GM18507 (cell line): ENCODE measurements at regions not wholly inside any gene's neighbourhood (a gene's known extent, or its start where the extent isn't known, plus 50 kb on each side); places are given as distances from the start of the nearest gene placed in this dataset.
"Not testable (repeated sequence)": the region's sequence is repeated elsewhere in the genome, so short reads cannot be mapped to it uniquely, and the experiment has no call there.

Experiments used
- DNase-seq: peaks from one replicate; pipeline ENCODE4 v3.0.0; 2011; ENCODE audit warnings: low read depth; ENCODE audit not compliant: insufficient read length; ENCODE audit errors: extremely low spot score
- FAIRE-seq: peaks from 2 replicates; lab custom pipeline; 2011; peaks lifted over from hg19 to GRCh38; lab: Jason Lieb, UNC

GRCh38 chr13:107803822-107804495, 411.4 kb downstream of the LIG4 start:
- DNase-seq (no peak), FAIRE-seq (no peak)

DNA sequence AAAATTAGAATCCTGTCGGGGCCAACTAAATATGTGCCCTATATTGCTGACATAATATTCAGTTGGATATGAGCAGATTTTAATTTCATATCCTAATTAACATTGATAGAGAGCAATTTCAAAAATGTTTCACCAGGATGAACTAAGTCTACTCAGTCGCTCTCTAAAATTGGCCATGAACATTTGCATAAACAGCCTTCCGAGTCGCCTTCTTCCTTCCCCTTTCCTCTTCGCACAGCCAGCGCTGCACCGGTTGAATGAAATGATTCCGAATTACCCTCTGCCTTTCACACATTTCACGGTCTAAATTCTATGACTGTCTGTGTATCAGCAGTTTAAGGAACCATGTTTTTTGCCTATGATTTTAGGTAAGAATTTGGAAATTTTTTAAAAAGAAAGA, 413.7 kb downstream of the LIG4 start:
- FAIRE-seq (no peak), DNase-seq (no peak)

GRCh38 chr13:107799001-107799400, 416.3 kb downstream of the LIG4 start:
- DNase-seq (no peak), FAIRE-seq (no peak)

DNA sequence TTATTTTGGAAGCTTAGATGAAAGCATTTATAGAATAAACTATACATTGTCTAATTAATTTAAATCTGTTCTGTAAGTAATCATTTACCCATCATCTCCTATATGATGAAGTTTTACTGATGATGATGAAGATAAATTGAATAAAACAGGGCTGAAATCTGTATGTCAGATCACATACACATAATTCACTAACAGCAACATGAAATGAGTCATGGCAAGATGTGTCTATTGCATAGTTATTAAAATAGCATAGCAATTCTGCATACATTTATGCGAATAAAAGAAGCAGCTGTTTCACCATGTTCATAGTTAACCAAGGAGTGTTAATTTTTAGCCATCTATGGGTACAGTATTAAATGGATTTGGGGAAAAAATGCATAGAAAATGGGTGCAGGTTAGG, 424.9 kb downstream of the LIG4 start:
- DNase-seq: no peak
- no peak for FAIRE-seq

GRCh38 chr13:107788464-107789165, 426.7 kb downstream of the LIG4 start:
- FAIRE-seq: no peak

GRCh38 chr13:107782646-107783045, 432.7 kb downstream of the LIG4 start:
- not testable (repeated sequence) for FAIRE-seq, DNase-seq

More at GRCh38 chr13:107788464-107789165, 426.7 kb downstream of the LIG4 start:
- DNase-seq: no peak

GRCh38 chr13:107778094-107778493, 437.2 kb downstream of the LIG4 start:
- DNase-seq (no peak), FAIRE-seq (no peak)

DNA sequence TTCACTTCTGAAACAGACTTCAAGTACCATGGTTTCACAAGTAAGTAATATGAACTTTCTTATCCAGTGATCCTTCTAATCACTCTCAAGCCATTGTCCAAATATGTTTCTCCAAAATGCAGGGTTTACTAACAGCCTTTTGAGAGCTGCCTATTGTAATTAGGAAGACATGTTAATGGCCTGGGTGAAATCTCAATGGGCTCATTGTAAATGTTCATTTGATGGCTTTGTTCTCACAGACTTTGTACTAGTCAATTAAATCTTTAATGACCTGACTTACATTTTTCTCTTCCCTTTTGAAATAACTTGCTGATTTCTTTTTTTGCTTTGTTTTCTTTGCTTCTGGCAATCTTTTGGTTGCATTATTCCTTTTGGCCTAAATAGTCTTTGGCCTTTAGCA, 444.8 kb downstream of the LIG4 start:
- FAIRE-seq (no peak), DNase-seq (no peak)

- no peak for DNase-seq
- no peak for FAIRE-seq
Observed at GRCh38 chr13:107767119-107767518, 448.2 kb downstream of the LIG4 start.

- no peak for DNase-seq
- FAIRE-seq: no peak
Observed at GRCh38 chr13:107765724-107766401, 449.5 kb downstream of the LIG4 start.

GRCh38 chr13:107764046-107764445, 451.3 kb downstream of the LIG4 start:
- no peak for DNase-seq
- FAIRE-seq: no peak

GRCh38 chr13:107753748-107754147, 461.6 kb downstream of the LIG4 start:
- DNase-seq (no peak), FAIRE-seq (no peak)

- DNase-seq: no peak
- no peak for FAIRE-seq
Observed at GRCh38 chr13:107753291-107753690, 462.0 kb downstream of the LIG4 start.

DNA sequence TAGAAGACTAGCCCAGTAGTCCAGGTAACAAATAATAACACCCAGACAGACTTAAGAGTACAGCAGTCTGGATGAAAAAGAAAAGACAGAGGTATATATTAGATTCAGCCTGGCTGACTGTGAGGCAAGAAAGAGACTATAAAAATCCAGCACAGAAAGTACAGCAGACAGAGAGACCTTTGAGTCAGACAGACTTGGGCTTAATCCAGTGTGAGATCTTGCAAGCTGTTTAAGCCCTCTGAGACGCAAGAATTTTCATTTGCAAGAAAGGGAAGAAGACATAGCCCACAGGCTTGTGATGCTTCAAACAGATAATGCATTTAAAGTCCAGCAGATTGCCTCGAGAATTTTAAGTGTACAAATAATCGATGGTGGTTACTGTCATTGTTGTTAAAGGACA, 471.4 kb downstream of the LIG4 start:
- DNase-seq (no peak), FAIRE-seq (no peak)

DNA sequence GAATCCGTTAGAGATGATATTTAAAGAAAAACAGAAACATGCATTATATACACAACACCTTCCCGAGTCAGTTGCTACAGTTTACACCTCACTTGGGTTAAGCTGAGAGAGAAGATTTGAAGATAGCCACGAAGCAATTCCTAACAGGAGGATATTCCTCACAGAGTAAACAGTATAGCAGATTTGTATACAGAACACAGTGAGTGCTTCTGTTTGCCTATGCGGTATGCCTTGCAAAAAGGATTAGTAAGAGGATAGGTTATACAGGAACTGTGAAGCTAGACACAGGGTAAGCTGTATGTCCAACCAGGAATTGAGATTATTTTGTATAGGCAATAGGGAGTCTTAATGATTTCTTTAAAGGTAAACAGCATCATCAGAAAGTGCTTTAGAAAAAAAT, 471.8 kb downstream of the LIG4 start:
- DNase-seq: no peak
- no peak for FAIRE-seq

- DNase-seq: no peak
- FAIRE-seq: no peak
Observed at GRCh38 chr13:107743100-107743499, 472.2 kb downstream of the LIG4 start.

- DNase-seq (no peak), FAIRE-seq (no peak)
Observed at GRCh38 chr13:107742544-107742943, 472.8 kb downstream of the LIG4 start.

- DNase-seq (no peak), FAIRE-seq (no peak)
Observed at GRCh38 chr13:107738004-107738403, 477.3 kb downstream of the LIG4 start.

DNA sequence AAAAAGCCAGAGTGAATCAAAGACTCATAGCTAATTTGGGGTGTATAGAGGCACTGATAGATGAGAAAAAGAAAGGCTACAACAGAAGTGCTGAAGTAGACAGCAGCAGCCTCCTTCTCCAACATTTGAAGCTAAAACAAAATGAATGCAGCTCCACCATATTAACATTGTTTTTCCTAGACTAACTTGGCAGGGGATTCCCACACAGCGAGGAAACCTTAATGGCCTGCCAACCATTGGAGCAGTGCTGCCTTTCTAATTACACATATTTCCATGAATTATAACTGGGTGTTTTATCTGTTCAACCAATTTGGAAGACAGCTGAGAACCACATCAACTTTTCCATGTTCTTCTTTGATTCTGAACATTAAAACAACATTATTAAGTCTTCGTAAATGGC, 478.6 kb downstream of the LIG4 start:
- FAIRE-seq: no peak
- DNase-seq: no peak

GRCh38 chr13:107736170-107736569, 479.2 kb downstream of the LIG4 start:
- FAIRE-seq: no peak
- DNase-seq: no peak
